H1 (cell line): ENCODE measurements at regions not wholly inside any gene's neighbourhood (a gene's known extent, or its start where the extent isn't known, plus 50 kb on each side); places are given as distances from the start of the nearest gene placed in this dataset.

Experiments
- CTCF ChIA-PET: fragments of 300-600 bp; sonication (Branson Sonifier 250); formaldehyde crosslinking; loops from one replicate; lab custom pipeline; 2021; ENCODE audit not compliant: partially characterized antibody; lab: Charles Lee
- POLR2A ChIA-PET: fragments of 300-600 bp; sonication (Branson Sonifier 250); formaldehyde crosslinking; loops from one replicate; lab custom pipeline; 2021; ENCODE audit warnings: inconsistent platforms; ENCODE audit not compliant: partially characterized antibody; lab: Charles Lee
- DNase-seq, 2 experiments: peaks; one replicate each; pipeline versions ENCODE4 v3.0.0 to v3.0.0-alpha.2; 2010 to 2022; ENCODE audit warnings: low spot score in 2 of 2, low read depth in 1 of 2, mixed read lengths in 1 of 2
- FAIRE-seq: peaks from 2 replicates; lab custom pipeline; 2011; peaks lifted over from hg19 to GRCh38; lab: Jason Lieb, UNC
- H2AFZ ChIP-seq: 2 replicates; pipeline ENCODE4 v1.8.1; 2012; ENCODE audit warnings: low read length, inconsistent platforms
- H2AK5ac ChIP-seq: 2 replicates; pipeline ENCODE4 v1.6.1; 2013; ENCODE audit warnings: low read depth, low read length
- H2BK120ac ChIP-seq: replicated peaks from 2 replicates; pipeline ENCODE3; 2013; ENCODE audit warnings: low read depth, low read length, inconsistent platforms
- H2BK12ac ChIP-seq: 2 replicates; pipeline ENCODE4 v1.6.1; 2013; ENCODE audit warnings: low read depth, low read length
- H2BK15ac ChIP-seq: 2 replicates; pipeline ENCODE4 v1.6.1; 2013; ENCODE audit warnings: low read length
- H2BK20ac ChIP-seq: 2 replicates; pipeline ENCODE4 v1.6.1; 2013; ENCODE audit warnings: low read length
- H2BK5ac ChIP-seq: 2 replicates; pipeline ENCODE4 v1.6.1; 2013; ENCODE audit warnings: low read depth, low read length
- H3K14ac ChIP-seq: 2 replicates; pipeline ENCODE4 v1.6.1; 2013; ENCODE audit warnings: inconsistent platforms; ENCODE audit not compliant: insufficient read length
- H3K18ac ChIP-seq: 2 replicates; pipeline ENCODE4 v1.6.1; 2013; ENCODE audit warnings: low read length; ENCODE audit errors: extremely low read depth
- H3K23ac ChIP-seq: 2 replicates; pipeline ENCODE4 v1.6.1; 2013; ENCODE audit warnings: inconsistent platforms; ENCODE audit not compliant: insufficient read length
- H3K23me2 ChIP-seq: 2 replicates; pipeline ENCODE4 v1.6.1; 2013; ENCODE audit warnings: low read depth, low read length
- H3K27ac ChIP-seq: 2 replicates; pipeline ENCODE4 v1.6.1; 2011; ENCODE audit warnings: low read depth, low read length, inconsistent platforms
- H3K27me3 ChIP-seq, 4 experiments: replicated peaks in 1 of 4; 1 replicate in 1 of 4; 2 replicates in 3 of 4; pipeline versions ENCODE4 v1.6.1 to v1.8.1; 2011 to 2013; ENCODE audit warnings: low read length in 3 of 4, mild to moderate bottlenecking in 3 of 4, inconsistent platforms in 2 of 4, mixed read lengths in 2 of 4, moderate library complexity in 1 of 4; ENCODE audit not compliant: control insufficient read depth in 3 of 4, insufficient read depth in 3 of 4; ENCODE audit errors: extremely low read depth in 1 of 4
- H3K36me3 ChIP-seq, 4 experiments: 2 replicates each; pipeline versions ENCODE4 v1.6.1 to v1.8.1; 2011 to 2013; ENCODE audit warnings: mild to moderate bottlenecking in 4 of 4, low read length in 3 of 4, moderate library complexity in 2 of 4, control low read depth in 1 of 4, inconsistent platforms in 1 of 4; ENCODE audit not compliant: insufficient read depth in 4 of 4, control insufficient read depth in 2 of 4
- H3K4ac ChIP-seq: replicated peaks from 2 replicates; pipeline ENCODE3; 2013; ENCODE audit warnings: low read length, low read depth, mixed read lengths, inconsistent platforms; ENCODE audit not compliant: insufficient read length
- H3K4me1 ChIP-seq, 4 experiments: replicated peaks in 1 of 4; 1 replicate in 1 of 4; 2 replicates in 3 of 4; pipeline versions ENCODE4 v1.6.1 to v1.8.1; 2011 to 2013; ENCODE audit warnings: low read length in 3 of 4, inconsistent platforms in 2 of 4, mixed read lengths in 1 of 4; ENCODE audit not compliant: insufficient read depth in 4 of 4, control insufficient read depth in 3 of 4
- H3K4me2 ChIP-seq, 2 experiments: 2 replicates each; pipeline versions ENCODE4 v1.6.1 to v1.8.1; 2011 to 2013; ENCODE audit warnings: low read depth in 2 of 2, low read length in 2 of 2, control low read depth in 1 of 2, inconsistent platforms in 1 of 2, mild to moderate bottlenecking in 1 of 2; ENCODE audit not compliant: insufficient read depth in 1 of 2
- H3K4me3 ChIP-seq, 4 experiments: fragments of 200-600, 300-600 bp in 1 of 4; sonication (generic), shearing (Covaris generic), sonication (Bioruptor Twin) in 1 of 4; 2 replicates each; pipeline versions ENCODE4 v1.5.1 to v1.8.1; 2011 to 2016; ENCODE audit warnings: low read length in 4 of 4, low read depth in 3 of 4, control low read depth in 2 of 4, inconsistent platforms in 2 of 4, mild to moderate bottlenecking in 2 of 4, mixed read lengths in 1 of 4, moderate library complexity in 1 of 4; ENCODE audit not compliant: insufficient read depth in 2 of 4; ENCODE audit errors: extremely low read depth in 1 of 4
- H3K56ac ChIP-seq: replicated peaks from 2 replicates; pipeline ENCODE3; 2013; ENCODE audit warnings: low read depth, mild to moderate bottlenecking, mixed read lengths, low read length, inconsistent platforms; ENCODE audit not compliant: insufficient read length
- H3K79me1 ChIP-seq: 2 replicates; pipeline ENCODE4 v1.6.1; 2013; ENCODE audit warnings: low read depth, low read length, control low read depth
- H3K79me2 ChIP-seq, 2 experiments: 2 replicates each; pipeline versions ENCODE4 v1.6.1 to v1.8.1; 2012 to 2013; ENCODE audit warnings: low read length in 2 of 2, mild to moderate bottlenecking in 2 of 2, inconsistent platforms in 1 of 2; ENCODE audit not compliant: insufficient read depth in 2 of 2, control insufficient read depth in 1 of 2
- H3K9ac ChIP-seq, 4 experiments: replicated peaks in 1 of 4; 1 replicate in 1 of 4; 2 replicates in 3 of 4; pipeline versions ENCODE4 v1.6.1 to v1.8.1; 2011 to 2013; ENCODE audit warnings: low read depth in 3 of 4, low read length in 3 of 4, control low read depth in 2 of 4, mild to moderate bottlenecking in 2 of 4, moderate library complexity in 2 of 4, inconsistent platforms in 1 of 4; ENCODE audit errors: extremely low read depth in 1 of 4
- H3K9me3 ChIP-seq, 2 experiments: 2 replicates each; pipeline versions ENCODE4 v1.6.1 to v1.8.1; 2012 to 2013; ENCODE audit warnings: mild to moderate bottlenecking in 2 of 2, moderate library complexity in 2 of 2, control low read depth in 1 of 2, inconsistent platforms in 1 of 2, low read depth in 1 of 2, low read length in 1 of 2, mixed read lengths in 1 of 2; ENCODE audit not compliant: insufficient read depth in 2 of 2
- H4K20me1 ChIP-seq, 2 experiments: replicated peaks in 1 of 2; 2 replicates each; pipeline versions ENCODE3 to v1.8.1; 2011 to 2013; ENCODE audit warnings: inconsistent platforms in 2 of 2, low read length in 2 of 2, mild to moderate bottlenecking in 1 of 2; ENCODE audit not compliant: insufficient read depth in 2 of 2, control insufficient read depth in 1 of 2
- H4K5ac ChIP-seq: 2 replicates; pipeline ENCODE4 v1.6.1; 2013; ENCODE audit warnings: low read length, low read depth, mixed read lengths, inconsistent platforms; ENCODE audit not compliant: insufficient read length
- H4K8ac ChIP-seq: 2 replicates; pipeline ENCODE4 v1.8.0; 2013; ENCODE audit warnings: mild to moderate bottlenecking, moderate library complexity, low read length, inconsistent platforms; ENCODE audit not compliant: insufficient read depth; ENCODE audit errors: extremely low read depth
- H4K91ac ChIP-seq: replicated peaks from 2 replicates; pipeline ENCODE3; 2013; ENCODE audit warnings: low read length, mixed read lengths, inconsistent platforms; ENCODE audit not compliant: insufficient read length
- BACH1 ChIP-seq: IDR thresholded peaks from 2 replicates; pipeline ENCODE4 v1.6.1; 2012; ENCODE audit warnings: low read length, improper control_type of control experiment
- KDM4A ChIP-seq: IDR thresholded peaks from one replicate; pipeline ENCODE4 v1.7.1; 2012; ENCODE audit warnings: low read depth, mild to moderate bottlenecking, moderate library complexity, low read length, inconsistent platforms; ENCODE audit not compliant: severe bottlenecking
- SIRT6 ChIP-seq: IDR thresholded peaks from one replicate; pipeline ENCODE4 v1.7.1; 2012; ENCODE audit warnings: low read length, inconsistent platforms
- WGBS, 2 experiments: shearing (Covaris generic) in 1 of 2; methylation state at CpG; one replicate each; pipeline versions ENCODE4 v1.1.6 to v1.1.7; 2013 to 2015; ENCODE audit warnings: low lambda C conversion rate in 2 of 2, mixed read lengths in 2 of 2, inconsistent platforms in 1 of 2, low coverage in 1 of 2, missing lambda C conversion rate in 1 of 2; ENCODE audit not compliant: insufficient replicate concordance in 2 of 2, insufficient coverage in 1 of 2, insufficient read length in 1 of 2; ENCODE audit errors: extremely low coverage in 1 of 2, missing lambda C conversion rate in 1 of 2; 5-methylcytosine and 5-hydroxymethylcytosine counted together

GRCh38 chr6:109877028-109878004, 100.8 kb upstream of the GPR6 start:
- WGBS, 2 experiments = 92% methylated on average over 10 of the region's 10 CpGs; no CpG with 5 or more reads in 1 of the 2 experiments
- H4K91ac ChIP-seq = no peak overlapping the region
- H3K79me2 ChIP-seq = no peaks in the 10 kb centered on the region
- no peak overlapping the region for H3K18ac ChIP-seq
- no peak overlapping the region for H4K5ac ChIP-seq
- FAIRE-seq (no peak), DNase-seq (no peak)
- H2AK5ac ChIP-seq = no peak overlapping the region
- H2AFZ ChIP-seq = no peak overlapping the region
- H2BK15ac ChIP-seq = peak overlapping the region; percentile 61; the same call in 1 of the 2 replicates
- no peak overlapping the region for H2BK20ac ChIP-seq
- H3K79me1 ChIP-seq = no peaks in the 10 kb centered on the region
- no peak overlapping the region for H3K4ac ChIP-seq
- no peak overlapping the region for H3K9ac ChIP-seq
- no peak overlapping the region for H3K14ac ChIP-seq
- H3K36me3 ChIP-seq = no peaks in the 10 kb centered on the region
- no peak overlapping the region for H2BK12ac ChIP-seq
- no peaks in the 10 kb centered on the region for H3K4me1 ChIP-seq
- TF ChIP-seq SIRT6 = no peak
- TF ChIP-seq BACH1 = no peak
- no peak for TF ChIP-seq KDM4A
- H2BK5ac ChIP-seq = no peak overlapping the region; the same call in 1 of the 2 replicates
- H3K4me3 ChIP-seq = no peak overlapping the region
- H3K27me3 ChIP-seq = no peaks in the 10 kb centered on the region
- no peak overlapping the region for H3K23ac ChIP-seq
- H3K56ac ChIP-seq = no peak overlapping the region
- no peaks in the 10 kb centered on the region for H3K23me2 ChIP-seq
- peaks cover 6 to 9% of the 10 kb centered on the region in 2 experiments; a peak in 3 of 4 replicates for H3K9me3 ChIP-seq
- H4K8ac ChIP-seq = no peak overlapping the region
- H4K20me1 ChIP-seq = no peaks in the 10 kb centered on the region
- H3K27ac ChIP-seq = no peak overlapping the region
- H3K4me2 ChIP-seq = no peak overlapping the region
- CTCF ChIA-PET = interaction anchor here (2.2 kb wide), 1 partner anchor 13 kb away, joined by 5 read pairs; no protein-coding TSS in a partner anchor
- POLR2A ChIA-PET = no interaction called here
- no peak overlapping the region for H2BK120ac ChIP-seq
